ENCODE measurements at regions not wholly inside any gene's neighbourhood (a gene's known extent, or its start where the extent isn't known, plus 50 kb on each side); places are given as distances from the start of the nearest gene placed in this dataset.

DNA sequence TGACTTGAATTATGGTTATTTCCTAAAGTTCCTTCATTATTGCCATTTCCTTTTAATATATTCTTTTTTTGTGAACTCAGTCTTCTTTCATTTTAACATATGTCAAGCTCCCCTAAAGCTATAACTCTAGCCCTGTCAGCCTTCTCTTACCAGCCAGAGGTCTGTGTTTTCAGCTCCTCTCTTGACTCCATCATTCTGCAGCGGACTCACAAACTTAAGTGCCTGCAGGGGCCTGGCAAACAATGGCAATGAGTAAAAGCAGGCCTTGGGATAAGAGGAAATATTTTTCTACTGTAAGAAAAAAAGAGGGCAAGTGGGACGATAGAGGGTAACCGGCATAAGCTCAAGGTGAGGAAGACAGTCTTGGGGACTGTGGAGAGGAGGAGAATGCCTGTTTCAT lies 424.5 kb upstream of the RGS6 start:
- Histone ChIP-seq H3K9me3 (no peaks in the 10 kb centered on the region), H3K27me3 (no peaks in the 10 kb centered on the region), H3K4me3 (ENCODE audit: low read depth in 1 of 2, low read length in 1 of 2) (no peak overlapping the region), H3K27ac (peak overlapping the region; percentile 30), H3K4me1 (ENCODE audit: control insufficient read depth in 1 of 2, insufficient read depth in 1 of 2, low read depth in 1 of 2, low read length in 1 of 2) (no peaks in the 10 kb centered on the region), H3K36me3 (peaks cover 1% of the 10 kb centered on the region)
- TF ChIP-seq, protein P1, sequence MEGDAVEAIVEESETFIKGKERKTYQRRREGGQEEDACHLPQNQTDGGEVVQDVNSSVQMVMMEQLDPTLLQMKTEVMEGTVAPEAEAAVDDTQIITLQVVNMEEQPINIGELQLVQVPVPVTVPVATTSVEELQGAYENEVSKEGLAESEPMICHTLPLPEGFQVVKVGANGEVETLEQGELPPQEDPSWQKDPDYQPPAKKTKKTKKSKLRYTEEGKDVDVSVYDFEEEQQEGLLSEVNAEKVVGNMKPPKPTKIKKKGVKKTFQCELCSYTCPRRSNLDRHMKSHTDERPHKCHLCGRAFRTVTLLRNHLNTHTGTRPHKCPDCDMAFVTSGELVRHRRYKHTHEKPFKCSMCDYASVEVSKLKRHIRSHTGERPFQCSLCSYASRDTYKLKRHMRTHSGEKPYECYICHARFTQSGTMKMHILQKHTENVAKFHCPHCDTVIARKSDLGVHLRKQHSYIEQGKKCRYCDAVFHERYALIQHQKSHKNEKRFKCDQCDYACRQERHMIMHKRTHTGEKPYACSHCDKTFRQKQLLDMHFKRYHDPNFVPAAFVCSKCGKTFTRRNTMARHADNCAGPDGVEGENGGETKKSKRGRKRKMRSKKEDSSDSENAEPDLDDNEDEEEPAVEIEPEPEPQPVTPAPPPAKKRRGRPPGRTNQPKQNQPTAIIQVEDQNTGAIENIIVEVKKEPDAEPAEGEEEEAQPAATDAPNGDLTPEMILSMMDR (IDR thresholded peaks at IDR 0.05) = no peak

DNA sequence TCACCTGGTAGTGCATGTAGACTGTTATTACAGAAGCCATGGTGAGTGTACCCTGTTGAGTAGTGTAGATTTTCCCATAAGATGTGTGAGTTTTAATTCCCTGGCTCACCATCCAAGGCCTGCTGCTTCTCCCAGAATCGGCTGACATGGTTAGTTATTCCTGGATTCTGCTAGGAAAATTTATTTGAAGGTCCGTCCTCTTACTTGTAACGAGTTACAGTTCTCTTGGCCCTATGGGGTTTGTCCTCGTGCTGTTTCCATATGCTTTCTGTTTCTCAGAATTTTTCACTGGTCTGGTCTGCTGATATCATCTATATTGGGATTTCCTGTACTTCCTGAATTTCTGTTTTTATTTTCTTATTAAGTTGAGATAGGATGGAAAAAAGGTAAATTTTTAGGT lies 423.3 kb upstream of the RGS6 start:
- no peaks in the 10 kb centered on the region for H3K27me3 ChIP-seq
- H3K9me3 ChIP-seq = no peaks in the 10 kb centered on the region
- TF ChIP-seq, protein P1 (IDR thresholded peaks at IDR 0.05) = no peak
- H3K27ac ChIP-seq = no peak overlapping the region
- no peaks in the 10 kb centered on the region for H3K4me1 ChIP-seq (ENCODE audit: control insufficient read depth in 1 of 2, insufficient read depth in 1 of 2, low read depth in 1 of 2, low read length in 1 of 2)
- H3K4me3 ChIP-seq (ENCODE audit: low read depth in 1 of 2, low read length in 1 of 2) = no peak overlapping the region
- H3K36me3 ChIP-seq = peaks cover 14% of the 10 kb centered on the region

DNA sequence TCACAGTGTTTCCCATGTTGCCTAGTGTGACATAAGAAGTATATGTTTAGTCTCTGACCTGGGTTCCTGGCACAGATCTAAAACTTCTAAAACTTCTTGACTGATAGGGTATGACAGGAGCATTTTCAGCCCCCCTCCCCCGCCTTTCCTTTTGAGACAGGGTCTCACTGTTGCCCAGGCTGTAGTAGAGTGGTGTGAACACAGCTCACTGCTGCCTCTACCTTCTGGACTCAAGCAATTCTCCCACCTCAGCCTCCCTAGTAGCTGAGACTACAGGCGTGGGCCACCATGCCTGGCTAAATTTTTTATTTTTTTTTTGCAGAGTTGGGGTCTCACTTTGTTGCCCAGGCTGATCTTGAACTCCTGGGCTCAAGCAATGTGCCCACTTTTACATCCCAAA lies 421.1 kb upstream of the RGS6 start:
- no peaks in the 10 kb centered on the region for H3K9me3 ChIP-seq
- no peak overlapping the region for H3K27ac ChIP-seq
- H3K4me1 ChIP-seq (ENCODE audit: control insufficient read depth in 1 of 2, insufficient read depth in 1 of 2, low read depth in 1 of 2, low read length in 1 of 2) = no peaks in the 10 kb centered on the region
- TF ChIP-seq, protein P1 (IDR thresholded peaks at IDR 0.05) = no peak
- H3K36me3 ChIP-seq = peaks cover 36% of the 10 kb centered on the region
- no peaks in the 10 kb centered on the region for H3K27me3 ChIP-seq
- H3K4me3 ChIP-seq (ENCODE audit: low read depth in 1 of 2, low read length in 1 of 2) = no peak overlapping the region

DNA sequence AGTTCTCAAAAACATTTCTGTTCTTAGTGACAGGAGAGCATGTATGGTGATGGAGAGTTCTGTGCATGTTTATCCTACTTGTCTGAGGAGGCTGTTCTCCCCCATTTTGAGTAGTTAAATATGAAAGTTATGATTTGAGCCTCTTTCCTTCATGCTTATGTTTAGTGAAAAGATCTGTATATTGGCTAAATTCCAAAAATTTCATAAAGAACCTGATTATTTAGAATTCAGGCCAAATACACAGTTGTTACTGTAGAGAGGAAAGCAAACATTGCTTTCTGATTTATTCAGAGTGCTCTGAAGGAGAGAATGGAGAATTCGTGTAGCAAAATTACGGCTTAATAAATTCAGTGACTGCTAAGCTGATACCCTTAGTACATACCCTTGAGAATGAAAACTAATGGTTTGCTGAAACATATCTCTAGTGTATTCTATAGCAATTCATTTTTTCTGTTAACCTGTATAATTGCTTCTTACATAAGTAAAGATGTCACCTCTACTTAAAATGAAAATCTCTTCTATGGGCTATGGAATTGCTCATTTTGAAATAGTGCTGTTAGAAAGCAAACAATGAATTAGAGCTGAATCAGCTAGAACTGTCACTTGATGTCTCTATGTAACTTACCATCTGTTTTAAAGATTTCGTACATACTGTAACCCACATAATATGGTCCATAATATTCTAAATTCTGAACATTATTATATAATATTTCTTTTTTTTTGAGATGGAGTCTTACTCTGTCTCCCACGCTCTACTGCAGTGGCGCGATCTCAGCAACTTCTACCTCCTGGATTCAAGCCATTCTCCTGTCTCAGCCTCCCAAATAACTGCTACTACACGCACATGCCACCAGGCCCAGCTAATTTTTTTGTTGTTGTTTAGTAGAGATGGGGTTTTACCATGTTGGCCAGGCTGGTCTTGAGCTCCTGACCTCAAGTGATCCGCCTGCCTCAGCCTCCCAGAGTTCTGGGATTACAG lies 417.0 kb upstream of the RGS6 start:
- H3K4me1 ChIP-seq (ENCODE audit: control insufficient read depth in 1 of 2, insufficient read depth in 1 of 2, low read depth in 1 of 2, low read length in 1 of 2) = no peaks in the 10 kb centered on the region

DNA sequence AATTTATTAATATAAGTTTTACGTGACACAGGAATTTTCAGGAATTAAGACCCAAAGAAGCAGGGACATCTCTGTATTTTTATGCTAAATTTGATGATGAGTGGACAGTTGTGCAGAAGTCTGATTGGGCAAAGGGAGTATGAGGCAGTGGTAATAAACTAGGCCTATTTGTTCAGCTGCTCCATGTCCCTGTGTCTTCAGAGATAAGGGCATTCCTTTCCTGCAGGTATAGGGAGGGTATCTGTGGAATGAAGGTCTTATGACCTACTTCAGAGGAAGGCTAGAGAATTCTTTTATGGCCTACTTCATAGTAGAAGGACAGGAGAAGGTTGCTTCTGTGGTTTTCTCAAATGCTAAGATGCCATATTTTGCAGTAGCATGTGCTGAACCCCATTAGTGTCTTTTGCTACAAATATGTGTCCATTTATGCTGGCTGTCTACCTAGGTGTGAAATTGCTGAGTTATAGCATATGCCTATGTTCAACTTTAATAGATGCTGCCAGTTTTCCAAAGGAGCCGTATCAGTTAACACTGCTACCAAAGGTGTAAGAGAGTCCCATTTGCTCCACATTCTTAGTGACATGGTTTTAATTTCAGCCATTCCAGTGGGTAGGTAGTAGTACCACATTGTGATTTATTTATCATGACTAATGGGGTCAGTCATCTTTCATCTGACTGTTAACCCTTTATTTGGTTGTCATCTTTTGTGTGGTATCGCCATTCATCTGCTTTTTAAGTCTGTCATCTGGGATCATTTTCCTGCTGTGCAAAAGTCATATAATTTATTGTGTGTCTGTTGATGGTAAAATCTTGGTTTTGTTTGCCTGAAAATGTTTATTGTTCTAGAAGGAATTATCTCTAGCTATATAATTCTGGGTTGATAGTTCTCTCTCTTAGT lies 410.7 kb upstream of the RGS6 start:
- TF ChIP-seq, protein P1 (IDR thresholded peaks at IDR 0.05) = no peak
- no peak overlapping the region for H3K27ac ChIP-seq
- H3K4me1 ChIP-seq (ENCODE audit: control insufficient read depth in 1 of 2, insufficient read depth in 1 of 2, low read depth in 1 of 2, low read length in 1 of 2) = no peaks in the 10 kb centered on the region
- no peaks in the 10 kb centered on the region for H3K36me3 ChIP-seq
- no peaks in the 10 kb centered on the region for H3K27me3 ChIP-seq
- H3K4me3 ChIP-seq (ENCODE audit: low read depth in 1 of 2, low read length in 1 of 2) = no peak overlapping the region
- no peaks in the 10 kb centered on the region for H3K9me3 ChIP-seq

More for the DNA sequence above, 417.0 kb upstream of the RGS6 start:
- peaks cover 37% of the 10 kb centered on the region for H3K36me3 ChIP-seq
- no peak overlapping the region for H3K4me3 ChIP-seq (ENCODE audit: low read depth in 1 of 2, low read length in 1 of 2)
- H3K9me3 ChIP-seq = no peaks in the 10 kb centered on the region
- TF ChIP-seq, protein P1 (IDR thresholded peaks at IDR 0.05) = no peak
- no peaks in the 10 kb centered on the region for H3K27me3 ChIP-seq
- H3K27ac ChIP-seq = peak overlapping the region; percentile 28
